Vagina (tissue), 2 donors: ENCODE measurements at regions not wholly inside any gene's neighbourhood (a gene's known extent, or its start where the extent isn't known, plus 50 kb on each side); places are given as distances from the start of the nearest gene placed in this dataset.

Experiments used
- DNase-seq, 2 donors: peaks; one replicate each; pipeline ENCODE4 v3.0.0-alpha.2; 2017; ENCODE audit errors: extremely low spot score in 2 of 2
- H3K27ac ChIP-seq: fragments of 200-600 bp; sonication (generic); one replicate; pipeline ENCODE4 v1.5.1; 2019
- H3K27me3 ChIP-seq: fragments of 200-600 bp; sonication (generic); one replicate; pipeline ENCODE4 v1.5.1; 2019
- H3K36me3 ChIP-seq, 2 donors: fragments of 200-600 bp; sonication (generic); one replicate each; pipeline ENCODE4 v1.5.1; 2017 to 2019
- H3K4me1 ChIP-seq: fragments of 200-600 bp; sonication (generic); one replicate; pipeline ENCODE4 v1.5.1; 2019
- H3K4me3 ChIP-seq, 2 donors: fragments of 200-600 bp; sonication (generic); 1 replicate in 1 of 2; 2 replicates in 1 of 2; pipeline ENCODE4 v1.5.1; 2016 to 2019
- H3K9me3 ChIP-seq: fragments of 200-600 bp; sonication (generic); one replicate; pipeline ENCODE4 v1.5.1; 2019
- POLR2A ChIP-seq, 2 donors: fragments of 450-650 bp; IDR thresholded peaks; one replicate each; pipeline ENCODE4 v1.6.1; 2017; ENCODE audit warnings: antibody characterized with exemption in 2 of 2, mild to moderate bottlenecking in 2 of 2, moderate library complexity in 2 of 2
- POLR2AphosphoS5 ChIP-seq, 2 donors: sonication (generic); formaldehyde crosslinking; IDR thresholded peaks; one replicate each; pipeline ENCODE4 v1.9.0; 2017; ENCODE audit warnings: antibody characterized with exemption in 2 of 2, mild to moderate bottlenecking in 2 of 2, low read depth in 1 of 2; ENCODE audit not compliant: insufficient read depth in 1 of 2
- intact Hi-C: fragments of 100-400 bp; cut with DNase I; formaldehyde crosslinking; loops from one replicate; pipeline ENCODE4 v1.15.1; 2023
- TF ChIP-seq, protein P1 (sequence below), 3 experiments: fragments of 450-650 bp in 2 of 3; fragments of 200-600 bp in 1 of 3; sonication (generic) in 1 of 3; IDR thresholded peaks; one replicate each; pipeline ENCODE4 v1.5.1; 2017 to 2019; ENCODE audit warnings: antibody characterized with exemption in 3 of 3, mild to moderate bottlenecking in 2 of 3, moderate library complexity in 2 of 3

DNA sequence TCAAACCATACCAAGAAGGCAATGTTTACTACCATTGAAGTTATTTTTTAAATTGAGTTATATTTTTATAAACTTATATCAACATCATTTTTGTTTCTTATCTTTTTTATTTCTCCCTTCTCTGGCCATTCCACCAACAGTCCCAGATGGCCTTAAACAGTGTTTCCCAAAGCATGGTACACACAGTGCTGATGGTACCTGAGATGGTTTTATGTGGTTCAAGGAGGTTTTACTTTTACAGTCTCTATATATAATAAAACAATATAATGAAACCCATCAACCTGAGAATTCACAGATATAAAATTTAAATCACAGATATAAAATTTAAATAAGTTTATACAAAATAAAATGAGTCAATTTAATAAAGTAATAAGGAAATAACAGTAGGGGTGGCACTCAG is 65.1 kb upstream of the MSTN start:
- intact Hi-C loops: no loop called here
- Histone ChIP-seq H3K9me3 (no peaks in the 10 kb centered on the region), H3K4me3 (no peak overlapping the region), H3K27ac (no peak overlapping the region), H3K27me3 (no peaks in the 10 kb centered on the region), H3K36me3 (no peaks in the 10 kb centered on the region), H3K4me1 (peaks cover 7% of the 10 kb centered on the region)
- TF ChIP-seq, protein P1, sequence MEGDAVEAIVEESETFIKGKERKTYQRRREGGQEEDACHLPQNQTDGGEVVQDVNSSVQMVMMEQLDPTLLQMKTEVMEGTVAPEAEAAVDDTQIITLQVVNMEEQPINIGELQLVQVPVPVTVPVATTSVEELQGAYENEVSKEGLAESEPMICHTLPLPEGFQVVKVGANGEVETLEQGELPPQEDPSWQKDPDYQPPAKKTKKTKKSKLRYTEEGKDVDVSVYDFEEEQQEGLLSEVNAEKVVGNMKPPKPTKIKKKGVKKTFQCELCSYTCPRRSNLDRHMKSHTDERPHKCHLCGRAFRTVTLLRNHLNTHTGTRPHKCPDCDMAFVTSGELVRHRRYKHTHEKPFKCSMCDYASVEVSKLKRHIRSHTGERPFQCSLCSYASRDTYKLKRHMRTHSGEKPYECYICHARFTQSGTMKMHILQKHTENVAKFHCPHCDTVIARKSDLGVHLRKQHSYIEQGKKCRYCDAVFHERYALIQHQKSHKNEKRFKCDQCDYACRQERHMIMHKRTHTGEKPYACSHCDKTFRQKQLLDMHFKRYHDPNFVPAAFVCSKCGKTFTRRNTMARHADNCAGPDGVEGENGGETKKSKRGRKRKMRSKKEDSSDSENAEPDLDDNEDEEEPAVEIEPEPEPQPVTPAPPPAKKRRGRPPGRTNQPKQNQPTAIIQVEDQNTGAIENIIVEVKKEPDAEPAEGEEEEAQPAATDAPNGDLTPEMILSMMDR (IDR thresholded peaks at IDR 0.05): no peak
- TF ChIP-seq POLR2A (IDR thresholded peaks at IDR 0.05) (no peak), POLR2AphosphoS5 (IDR thresholded peaks at IDR 0.05; ENCODE audit: insufficient read depth in 1 of 2, low read depth in 1 of 2) (no peak)
- no peak for DNase-seq

GRCh38 chr2:190126798-190127197 is 64.3 kb upstream of the MSTN start:
- no peaks in the 10 kb centered on the region for H3K9me3 ChIP-seq
- H3K4me3 ChIP-seq: no peak overlapping the region
- H3K27me3 ChIP-seq: no peaks in the 10 kb centered on the region
- H3K36me3 ChIP-seq: no peaks in the 10 kb centered on the region
- intact Hi-C loops: no loop called here
- TF ChIP-seq, protein P1 (IDR thresholded peaks at IDR 0.05): no peak
- no peak for TF ChIP-seq POLR2A (IDR thresholded peaks at IDR 0.05)
- TF ChIP-seq POLR2AphosphoS5 (IDR thresholded peaks at IDR 0.05; ENCODE audit: insufficient read depth in 1 of 2, low read depth in 1 of 2): no peak
- H3K27ac ChIP-seq: no peak overlapping the region
- DNase-seq: no peak
- peaks cover 7% of the 10 kb centered on the region for H3K4me1 ChIP-seq

DNA sequence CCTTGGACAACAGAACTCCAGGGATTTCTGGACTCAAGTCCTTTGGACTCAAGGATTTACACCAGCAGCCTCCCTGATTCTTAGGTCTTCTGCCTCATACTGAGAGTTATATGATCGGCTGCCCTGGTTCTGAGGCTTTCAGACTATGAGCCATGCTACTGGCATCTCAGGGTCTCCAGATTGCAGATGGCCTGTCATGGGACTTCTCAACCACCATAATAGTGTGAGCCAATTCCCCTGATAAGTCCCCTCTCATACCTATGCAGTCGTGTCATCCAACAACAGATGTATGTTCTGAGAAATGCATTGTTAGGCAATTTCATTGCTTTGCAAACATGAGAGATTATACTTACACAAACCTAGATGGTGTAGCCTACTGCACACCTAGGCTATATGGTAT is 61.4 kb upstream of the MSTN start:
- Histone ChIP-seq H3K9me3 (no peaks in the 10 kb centered on the region), H3K27ac (no peak overlapping the region), H3K27me3 (no peaks in the 10 kb centered on the region), H3K4me1 (peaks cover 12% of the 10 kb centered on the region), H3K4me3 (no peak overlapping the region), H3K36me3 (no peaks in the 10 kb centered on the region)
- TF ChIP-seq POLR2AphosphoS5 (IDR thresholded peaks at IDR 0.05; ENCODE audit: insufficient read depth in 1 of 2, low read depth in 1 of 2) (no peak), POLR2A (IDR thresholded peaks at IDR 0.05) (no peak)
- intact Hi-C loops: no loop called here
- no peak for DNase-seq

DNA sequence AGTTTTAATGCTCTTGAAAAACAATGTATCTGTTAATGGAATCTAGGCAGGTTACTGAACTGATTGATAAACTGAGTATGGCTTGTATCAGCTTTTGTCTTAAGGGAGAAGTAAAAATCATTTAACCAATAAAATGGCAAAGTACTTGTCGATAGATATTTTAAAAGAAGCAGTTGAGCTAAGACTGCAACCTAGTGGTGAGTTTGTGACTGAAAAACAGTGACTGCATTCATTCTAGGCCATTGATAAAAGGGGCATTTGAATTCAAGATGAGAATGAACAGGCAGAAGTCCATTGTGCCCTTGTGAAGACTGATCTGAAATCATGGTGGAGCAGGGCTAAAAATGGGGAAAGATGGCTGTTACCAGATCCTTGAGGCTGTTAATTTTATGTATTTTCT is 59.4 kb upstream of the MSTN start:
- Histone ChIP-seq H3K4me3 (no peak overlapping the region), H3K27me3 (no peaks in the 10 kb centered on the region), H3K4me1 (peaks cover 5% of the 10 kb centered on the region), H3K27ac (no peak overlapping the region), H3K9me3 (no peaks in the 10 kb centered on the region), H3K36me3 (no peaks in the 10 kb centered on the region)
- TF ChIP-seq, protein P1 (IDR thresholded peaks at IDR 0.05): no peak
- no peak for TF ChIP-seq POLR2A (IDR thresholded peaks at IDR 0.05)
- TF ChIP-seq POLR2AphosphoS5 (IDR thresholded peaks at IDR 0.05; ENCODE audit: insufficient read depth in 1 of 2, low read depth in 1 of 2): no peak
- DNase-seq: no peak
- intact Hi-C loops: no loop called here

DNA sequence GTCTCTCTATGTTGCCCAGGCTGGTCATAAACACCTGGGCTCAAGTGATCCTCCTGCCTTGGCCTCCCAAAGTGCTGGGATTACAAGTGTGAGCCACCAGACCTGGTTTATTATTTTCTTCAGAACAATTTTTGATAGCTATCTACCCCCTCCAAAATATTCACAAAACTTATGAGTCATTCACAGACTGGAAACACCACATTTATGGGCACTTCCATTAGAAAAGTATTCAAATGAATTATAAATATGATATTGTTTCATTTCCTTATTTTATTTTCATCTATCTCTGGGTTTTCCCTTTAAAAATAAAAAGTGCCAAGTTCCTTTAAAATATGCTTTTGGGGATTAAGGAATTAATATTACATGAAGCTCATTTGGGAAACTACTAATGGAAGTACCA is 58.8 kb upstream of the MSTN start:
- TF ChIP-seq, protein P1 (IDR thresholded peaks at IDR 0.05): no peak
- TF ChIP-seq POLR2AphosphoS5 (IDR thresholded peaks at IDR 0.05; ENCODE audit: insufficient read depth in 1 of 2, low read depth in 1 of 2) (no peak), POLR2A (IDR thresholded peaks at IDR 0.05) (no peak)
- Histone ChIP-seq H3K9me3 (no peaks in the 10 kb centered on the region), H3K4me3 (no peak overlapping the region), H3K36me3 (no peaks in the 10 kb centered on the region), H3K27me3 (no peaks in the 10 kb centered on the region), H3K27ac (no peak overlapping the region), H3K4me1 (peaks cover 5% of the 10 kb centered on the region)
- no peak for DNase-seq
- intact Hi-C loops: no loop called here
